Activated gamma-delta T cell treated with anti-CD3 and anti-CD28 coated beads, Interleukin-2, amount 50 U/mL, for 16 hours (primary cell): ENCODE measurements at regions not wholly inside any gene's neighbourhood (a gene's known extent, or its start where the extent isn't known, plus 50 kb on each side); places are given as distances from the start of the nearest gene placed in this dataset.
"Not testable (repeated sequence)": the region's sequence is repeated elsewhere in the genome, so short reads cannot be mapped to it uniquely, and the experiment has no call there.

Experiments used
- DNase-seq: peaks from one replicate; pipeline ENCODE4 v3.0.0-alpha.2; 2020; ENCODE audit warnings: low read depth

DNA sequence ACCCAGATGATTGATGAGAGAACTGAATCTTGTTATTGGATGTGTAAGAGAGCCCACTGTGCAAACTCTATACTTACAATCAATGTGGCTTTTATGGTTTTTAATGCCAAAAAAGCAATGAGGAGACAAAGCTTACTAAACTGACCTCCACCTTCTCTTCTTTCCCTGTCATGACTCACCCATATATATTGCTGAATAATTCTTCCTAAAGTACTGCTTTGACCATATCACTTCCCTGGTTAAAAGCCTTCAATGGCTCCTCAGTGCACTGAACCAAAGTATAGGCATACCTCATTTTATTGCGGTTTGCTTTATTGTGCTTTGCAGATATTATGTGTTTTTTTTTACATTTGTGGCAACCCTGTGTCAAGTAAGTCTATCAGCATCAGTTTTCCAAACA, 138.4 kb upstream of the PELI2 start:
- DNase-seq, result no peak

DNA sequence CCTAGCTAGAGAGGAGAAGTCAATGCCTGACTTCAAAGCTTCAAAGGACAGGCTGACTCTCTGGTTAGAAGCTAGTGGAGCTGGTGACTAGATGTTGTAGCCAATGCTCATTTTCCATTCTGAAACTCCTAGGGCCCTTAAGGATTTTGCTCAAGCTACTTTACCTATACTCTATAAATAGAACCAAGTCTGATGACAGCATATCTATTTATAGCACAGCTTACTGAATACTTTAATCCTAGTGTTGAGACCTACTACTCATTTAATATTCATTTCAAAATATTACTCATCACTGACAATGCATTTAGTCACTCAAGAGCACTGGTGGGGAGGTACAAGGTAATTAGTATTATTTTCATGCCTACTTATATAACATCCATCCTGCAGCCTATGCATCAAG, 137.2 kb upstream of the PELI2 start:
- DNase-seq, result no peak

DNA sequence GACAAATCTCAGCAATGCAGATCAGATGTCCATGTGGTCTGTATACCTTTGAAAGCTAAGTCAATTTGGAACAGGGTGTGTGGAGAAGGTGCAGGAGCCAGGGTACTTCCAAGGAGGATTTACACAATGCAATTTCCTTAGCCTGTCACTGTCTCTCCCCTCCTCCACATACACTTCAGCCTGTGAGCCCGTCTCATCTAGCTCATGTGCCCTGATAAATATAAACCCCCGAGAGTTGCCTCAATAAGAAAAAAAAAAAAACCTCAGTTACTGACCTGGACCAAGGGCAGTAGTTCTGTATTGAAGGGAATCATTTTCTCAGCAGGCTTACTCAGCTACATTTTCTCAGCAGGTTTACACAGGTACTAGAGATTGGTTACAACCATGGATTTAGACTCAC, 132.1 kb upstream of the PELI2 start:
- DNase-seq, result no peak

DNA sequence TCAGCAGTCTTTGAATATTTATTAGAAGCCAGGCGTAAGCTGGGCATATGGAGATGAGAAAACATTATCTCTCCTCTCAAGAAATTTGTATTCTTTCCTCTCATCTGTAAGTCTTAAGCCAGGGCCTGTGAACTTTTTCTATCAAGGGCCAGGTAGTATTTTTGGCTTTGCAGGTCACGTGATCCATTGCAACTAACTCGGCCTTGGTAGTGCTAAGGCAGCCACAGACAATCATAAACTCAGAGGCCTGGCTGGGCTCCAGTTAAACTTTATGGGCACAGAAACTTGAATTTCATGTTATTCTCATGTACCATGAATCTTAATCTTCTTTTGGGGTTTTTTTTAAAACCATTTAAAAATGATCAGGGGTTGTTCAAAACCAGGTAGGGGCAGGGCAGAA, 117.4 kb upstream of the PELI2 start:
- DNase-seq, result no peak

DNA sequence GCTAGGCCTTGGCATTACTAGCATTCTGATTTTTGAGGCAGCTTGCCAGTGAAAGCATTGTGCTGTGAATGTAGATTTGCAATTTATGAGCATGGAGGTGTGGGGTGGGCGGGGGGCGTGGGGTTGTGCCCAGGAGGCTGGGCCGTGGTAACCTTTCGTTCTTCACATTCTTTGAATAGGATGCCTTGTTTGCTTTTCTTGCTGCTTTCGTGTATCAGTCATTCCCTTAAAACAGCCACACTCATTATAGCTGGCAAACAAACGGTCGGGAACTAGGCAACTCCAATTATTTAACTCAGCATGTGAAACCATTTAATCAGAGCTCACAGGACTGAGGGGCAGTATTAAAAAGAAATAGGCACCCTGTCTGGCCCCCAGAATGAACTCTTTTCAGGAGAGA, 115.9 kb upstream of the PELI2 start:
- DNase-seq, result no peak

DNA sequence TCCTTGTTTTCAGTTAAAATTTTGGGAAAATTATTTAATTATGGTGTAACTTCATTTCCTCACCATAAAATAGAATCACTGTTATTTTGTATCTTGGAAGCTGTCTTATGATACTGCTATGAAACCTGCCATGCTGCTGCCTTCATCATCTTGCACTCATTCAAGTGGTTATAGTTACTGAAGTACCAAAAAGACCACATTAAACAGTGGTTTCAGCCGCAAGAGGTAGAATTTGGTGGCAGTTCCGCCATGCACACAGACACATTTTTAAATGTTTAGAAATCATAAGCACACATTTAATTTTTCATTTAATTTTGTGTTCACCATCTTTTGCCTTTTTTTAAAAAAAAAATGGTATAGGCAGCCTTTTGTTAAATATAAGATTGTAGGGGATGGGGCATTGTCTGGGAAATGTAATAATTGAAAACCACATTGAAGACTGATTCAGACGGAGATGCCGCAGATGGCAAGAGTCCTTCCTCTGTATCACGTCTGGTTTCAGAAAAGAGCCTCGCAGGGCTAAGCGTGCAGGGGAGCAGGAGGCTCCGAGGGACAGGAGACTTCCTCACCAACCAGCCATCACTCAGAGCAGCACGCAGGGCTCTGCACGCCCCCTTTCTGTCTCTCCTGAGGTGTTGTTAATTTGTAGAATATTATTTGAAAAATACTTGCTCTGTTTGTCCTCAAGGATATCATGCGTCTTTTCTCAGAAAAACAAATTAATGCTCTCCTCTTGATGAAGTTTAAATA, 115.2 kb upstream of the PELI2 start:
- peak; percentile 14 for DNase-seq

DNA sequence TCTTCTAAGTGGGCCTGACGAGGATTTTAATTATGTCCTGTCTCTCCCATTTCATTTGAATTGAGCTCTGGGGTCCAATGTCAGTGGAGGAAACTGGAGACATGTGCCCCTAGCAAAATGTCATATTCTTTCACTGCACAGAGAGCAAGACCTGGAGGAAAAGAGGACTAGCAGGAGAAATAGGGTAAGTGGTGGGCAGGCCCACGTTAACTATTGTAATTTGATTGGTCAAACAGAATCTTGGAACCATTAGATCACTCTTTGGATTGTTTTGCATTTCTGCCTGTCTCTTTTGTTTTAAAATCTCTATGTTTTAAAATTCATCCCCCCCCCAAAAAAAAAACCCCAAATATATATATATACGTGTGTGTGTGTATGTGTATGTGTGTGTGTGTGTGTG, 113.9 kb upstream of the PELI2 start:
- no peak for DNase-seq

DNA sequence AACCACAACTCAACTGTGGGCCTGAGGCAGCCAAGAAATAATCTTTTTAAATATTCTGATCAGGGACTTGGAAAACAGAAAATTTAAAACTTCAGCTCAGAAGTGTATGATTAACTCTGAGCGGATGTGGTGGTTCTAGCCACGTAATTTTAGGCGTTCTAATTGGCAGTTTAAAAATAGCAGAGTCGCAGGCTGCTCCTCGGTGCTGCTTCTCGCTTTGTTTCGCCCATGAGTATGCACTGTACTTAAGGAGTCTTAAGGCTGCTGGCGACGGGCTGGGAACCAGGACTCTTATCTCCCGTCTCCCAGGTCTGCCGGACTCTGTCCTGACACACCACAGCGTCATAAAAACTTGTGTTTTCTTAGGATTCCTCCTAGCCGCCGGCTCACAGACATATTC, 113.4 kb upstream of the PELI2 start:
- no peak for DNase-seq

DNA sequence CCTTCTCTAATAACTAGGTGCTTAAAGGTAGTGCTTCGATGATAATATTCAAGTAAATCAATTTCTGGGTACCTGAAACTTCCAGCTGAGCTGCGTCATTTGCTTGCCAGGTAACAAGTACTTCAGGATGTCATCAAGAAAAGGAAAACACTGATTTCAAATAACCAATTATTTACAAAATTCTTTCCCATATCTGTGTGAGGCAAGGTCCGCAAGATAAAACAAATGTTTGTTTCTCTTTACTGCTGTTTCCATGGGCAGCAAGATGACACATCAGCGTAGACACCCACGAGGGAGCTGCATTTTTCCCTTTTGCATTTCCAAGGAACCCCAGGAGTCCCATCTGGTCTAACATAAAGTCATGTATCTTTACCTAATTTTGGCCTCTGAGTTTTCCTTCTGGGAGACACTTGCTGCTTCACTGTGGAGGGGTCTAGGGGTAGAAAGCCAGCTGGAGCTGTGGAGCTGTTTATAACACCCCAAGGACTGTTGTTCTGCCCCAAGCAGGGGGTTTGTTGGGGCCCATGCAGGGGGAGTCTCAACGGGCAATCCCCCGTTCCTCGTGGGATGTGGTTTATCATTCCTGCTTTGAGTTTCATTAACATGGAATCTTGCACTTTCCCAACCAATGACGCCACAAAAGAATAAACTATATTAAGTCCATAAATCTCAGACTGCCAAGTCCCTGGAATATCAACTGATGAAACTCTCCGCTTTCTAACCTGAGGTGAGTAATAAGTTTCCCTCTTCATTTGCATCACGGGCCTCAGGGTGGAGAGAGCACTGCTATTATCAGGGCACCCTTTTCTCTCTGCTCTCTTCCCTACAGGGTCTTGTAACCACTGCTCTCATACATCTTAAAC, 112.8 kb upstream of the PELI2 start:
- no peak for DNase-seq

DNA sequence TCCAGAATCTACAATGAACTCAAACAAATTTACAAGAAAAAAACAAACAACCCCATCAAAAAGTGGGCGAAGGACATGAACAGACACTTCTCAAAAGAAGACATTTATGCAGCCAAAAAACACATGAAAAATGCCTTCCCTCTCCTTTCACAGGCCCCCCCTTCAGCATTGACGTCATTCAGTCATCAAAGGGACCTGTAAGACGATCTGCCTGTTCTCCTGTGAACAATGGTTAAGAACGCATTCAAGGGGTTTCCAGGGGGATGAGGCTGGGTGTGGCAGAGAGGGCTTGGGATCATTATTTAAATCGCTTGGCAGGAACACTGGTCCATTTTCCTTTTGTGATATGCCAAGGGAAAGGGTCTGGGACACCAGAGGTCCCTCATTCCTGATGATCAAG, 110.7 kb upstream of the PELI2 start:
- DNase-seq, result not testable (repeated sequence)

DNA sequence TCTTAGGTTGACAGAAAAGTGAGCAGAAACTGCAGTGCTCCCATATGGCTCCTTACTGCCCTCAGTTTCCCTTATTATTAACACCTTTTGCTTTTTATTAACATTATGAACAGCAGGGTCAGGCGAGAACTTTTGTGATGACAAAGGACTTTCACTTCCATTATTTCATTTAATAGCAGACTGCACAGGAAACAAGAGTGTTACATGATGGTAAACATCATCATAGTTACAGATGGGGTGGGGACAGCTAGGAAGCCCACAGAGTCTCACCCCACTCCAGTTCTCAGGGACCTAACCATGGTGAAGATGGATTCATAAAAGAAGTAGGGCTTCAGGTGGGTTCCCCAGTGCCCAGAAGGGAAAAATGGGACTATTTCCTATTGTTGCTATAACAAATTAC, 110.1 kb upstream of the PELI2 start:
- no peak for DNase-seq

DNA sequence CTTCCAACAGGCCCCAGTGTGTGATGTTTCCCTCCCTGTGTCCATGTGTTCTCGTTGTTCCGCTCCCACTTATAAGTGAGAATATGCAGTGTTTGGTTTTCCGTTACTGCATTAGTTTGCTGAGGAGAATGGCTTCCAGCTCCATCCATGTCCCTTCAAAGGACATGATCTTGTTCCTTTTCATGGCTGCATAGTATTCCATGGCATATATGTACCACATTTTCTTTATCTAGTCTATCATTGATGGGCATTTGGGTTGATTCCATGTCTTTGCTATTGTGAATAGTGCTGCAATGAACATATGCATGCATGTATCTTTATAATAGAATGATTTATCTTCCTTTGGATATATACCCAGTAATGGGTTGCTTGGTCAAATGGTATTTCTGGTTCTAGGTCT, 109.5 kb upstream of the PELI2 start:
- not testable (repeated sequence) for DNase-seq

DNA sequence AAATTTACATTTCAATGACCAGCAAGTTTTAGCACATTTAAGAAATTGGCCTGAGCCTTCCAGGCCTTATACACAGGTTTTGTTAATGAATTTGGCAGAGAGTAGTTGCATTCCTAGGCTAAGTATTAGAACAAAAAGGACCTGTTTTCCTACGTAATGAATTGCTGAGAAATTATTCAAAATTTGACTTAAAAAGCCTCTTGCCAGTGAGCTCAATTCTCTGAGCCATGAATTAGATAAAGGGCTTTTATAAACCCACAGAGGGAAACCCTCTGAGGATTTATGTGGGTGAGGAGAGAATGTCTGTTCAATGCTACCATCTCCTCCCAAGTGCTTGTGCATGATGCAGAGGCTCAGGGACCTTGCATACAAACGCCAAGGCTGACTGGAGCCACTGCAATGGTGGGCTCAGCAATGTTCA, 94.5 kb upstream of the PELI2 start:
- no peak for DNase-seq

DNA sequence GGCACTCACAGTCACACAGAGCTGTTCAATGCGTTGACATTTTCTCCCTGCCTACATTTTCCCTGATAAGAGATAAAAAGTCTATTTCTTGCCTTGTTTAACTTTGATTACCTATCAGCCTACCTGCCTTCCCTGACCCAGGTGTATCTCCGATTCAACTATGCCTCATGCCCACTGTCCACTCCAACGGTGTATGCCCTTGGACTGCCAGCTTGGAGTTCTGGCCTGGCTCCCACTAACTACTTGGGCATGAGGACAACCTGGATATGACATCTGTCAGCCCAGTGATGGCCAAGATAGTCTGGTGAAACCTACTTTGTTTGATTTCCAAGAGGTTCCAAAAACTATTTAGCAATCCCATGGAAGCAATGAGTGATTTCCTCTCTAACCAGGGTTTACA, 93.0 kb upstream of the PELI2 start:
- DNase-seq, result no peak

DNA sequence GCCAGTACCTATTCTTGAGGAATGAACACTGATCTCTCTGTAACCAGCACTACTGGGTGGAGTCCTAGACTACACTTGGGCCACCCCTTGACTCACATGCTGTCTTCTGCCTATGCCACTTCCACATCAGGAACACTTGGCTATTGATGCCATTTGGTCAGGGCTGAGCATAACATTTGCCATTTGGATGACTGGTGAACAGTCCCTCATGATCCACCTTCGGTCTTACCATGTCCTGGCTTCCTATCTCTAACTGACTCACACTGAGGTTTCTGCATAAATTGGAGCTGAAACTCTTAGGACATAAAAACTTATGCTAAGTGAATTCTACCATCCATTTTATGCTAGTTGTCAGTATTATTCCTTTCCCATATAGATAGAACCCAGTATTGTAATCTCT, 91.7 kb upstream of the PELI2 start:
- no peak for DNase-seq

DNA sequence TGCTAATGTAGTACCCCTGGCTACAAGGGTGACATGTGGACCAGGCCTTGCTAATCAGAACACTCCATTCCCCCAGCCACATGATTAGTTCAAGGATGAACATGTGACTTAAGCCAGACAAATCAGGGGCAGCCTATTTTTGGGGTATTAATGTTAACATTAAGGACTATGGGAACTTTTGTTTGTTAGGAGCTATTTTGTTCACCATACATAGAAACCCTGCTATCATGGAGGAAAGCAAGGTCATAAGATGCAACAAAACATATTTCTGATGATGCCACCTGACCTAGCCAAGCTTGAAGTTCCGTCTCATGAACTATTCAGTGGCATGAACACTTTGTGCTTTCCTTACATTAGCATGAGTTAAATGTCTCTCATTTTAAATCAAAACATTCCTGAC, 90.8 kb upstream of the PELI2 start:
- DNase-seq, result no peak

DNA sequence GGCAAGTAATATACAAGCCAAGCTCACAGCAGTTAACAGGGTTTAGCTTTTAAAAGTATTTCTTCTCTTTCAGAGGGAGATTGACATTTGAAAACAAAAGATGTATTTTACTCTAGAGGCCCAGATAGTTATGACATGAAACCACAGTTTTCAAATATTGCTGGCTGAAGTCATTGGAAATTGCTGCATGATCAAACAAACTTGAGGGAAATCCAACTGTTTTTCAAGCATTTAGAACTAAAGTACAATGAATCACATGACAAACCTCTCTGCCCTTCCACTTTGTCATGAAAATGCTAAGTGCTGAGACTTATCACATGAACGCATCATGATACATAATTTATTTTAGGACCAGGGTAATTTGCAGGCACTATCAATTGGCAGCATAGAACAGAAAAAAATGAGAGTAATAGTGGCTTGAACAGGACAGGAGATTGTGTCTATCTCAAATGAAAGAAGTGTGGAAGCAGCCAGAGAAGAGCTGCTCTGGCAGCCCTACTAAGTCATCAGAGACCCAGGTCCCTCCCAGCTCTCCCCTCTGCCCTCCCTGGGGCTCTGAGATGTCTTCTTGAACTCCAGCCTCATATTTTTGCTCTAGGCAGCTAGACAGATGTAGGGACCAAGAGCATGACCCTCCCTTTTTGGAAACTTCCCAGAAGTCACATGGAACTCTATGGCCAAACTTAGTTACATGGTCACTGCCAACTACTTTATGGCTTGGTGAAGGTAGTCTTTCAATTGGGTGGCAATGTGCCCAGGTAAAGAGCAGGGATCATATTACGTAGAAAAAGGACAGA, 90.1 kb upstream of the PELI2 start:
- no peak for DNase-seq

DNA sequence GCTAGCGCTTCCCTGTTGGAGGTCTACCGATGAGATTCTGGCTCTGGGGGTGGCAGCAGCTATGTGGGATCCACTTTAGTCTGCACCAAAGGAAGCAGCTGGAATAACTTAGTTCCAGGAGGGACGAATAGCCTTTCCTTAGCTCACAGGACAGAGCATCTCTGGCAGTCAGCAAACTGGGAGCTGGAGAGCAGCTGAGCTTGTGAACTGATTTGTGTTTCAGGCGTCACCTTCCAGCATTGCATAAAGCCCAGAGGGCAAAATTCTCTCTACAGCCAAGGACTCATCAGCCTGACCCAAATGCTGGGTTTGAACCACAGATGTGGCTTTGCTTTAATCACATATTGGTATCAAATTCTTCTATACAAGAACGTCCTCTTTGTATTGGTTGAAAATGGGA, 81.9 kb upstream of the PELI2 start:
- DNase-seq, result no peak

DNA sequence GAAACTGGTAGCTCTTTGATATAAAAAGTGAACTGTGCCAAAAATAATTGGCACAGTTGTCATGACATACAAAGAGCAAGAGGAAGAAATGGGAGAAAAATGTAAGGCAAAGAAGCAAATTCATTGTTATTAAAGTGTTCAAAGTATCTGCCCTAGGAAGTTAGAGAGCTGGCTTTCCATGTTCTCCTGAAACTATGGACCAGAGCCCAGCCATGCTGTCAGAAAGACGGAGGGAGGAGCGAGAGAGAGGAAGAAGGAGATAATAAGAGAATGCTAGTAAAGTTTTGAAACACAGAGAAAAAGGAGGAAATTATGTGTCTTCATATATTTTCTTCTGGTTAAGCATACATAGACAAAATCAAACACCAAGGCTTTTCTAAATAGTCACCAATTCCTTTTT, 78.1 kb upstream of the PELI2 start:
- DNase-seq, result no peak

DNA sequence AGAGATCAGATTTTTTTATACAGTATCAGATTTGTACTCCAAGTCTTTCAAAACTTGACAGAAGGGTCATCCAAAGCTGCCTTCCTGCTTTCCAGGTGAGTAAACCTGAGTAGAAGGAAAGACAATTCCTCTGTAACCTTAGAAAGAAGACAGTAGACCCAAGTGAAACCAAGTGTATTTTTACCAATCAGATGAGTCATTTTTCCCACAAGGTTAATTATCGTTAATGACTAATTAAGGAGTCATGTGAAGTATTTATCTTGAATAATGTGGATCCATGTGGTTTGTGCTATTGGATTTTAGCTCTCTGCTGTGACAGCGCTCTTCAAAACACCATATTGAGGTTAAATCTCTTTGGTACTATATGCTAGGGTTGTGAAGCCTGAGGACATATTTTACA, 74.0 kb upstream of the PELI2 start:
- DNase-seq, result no peak

DNA sequence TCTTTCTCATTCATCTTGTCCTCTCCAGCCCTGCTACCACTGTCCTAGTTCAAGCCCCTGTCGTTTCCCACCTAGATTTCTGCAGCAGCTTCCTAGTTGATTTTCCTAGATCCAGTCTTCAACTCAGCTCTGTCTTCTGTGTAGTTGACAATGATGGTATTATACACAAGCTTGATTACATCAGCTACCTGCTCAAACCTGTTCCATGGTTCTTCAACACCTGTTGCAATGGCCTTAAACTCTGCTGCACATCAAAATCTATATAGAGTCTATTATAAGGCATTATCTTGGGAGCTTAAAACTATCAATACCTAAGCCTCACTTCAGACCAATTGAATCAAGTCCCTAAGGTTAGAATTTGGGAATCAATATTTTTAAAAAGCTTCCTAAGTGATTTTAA, 71.7 kb upstream of the PELI2 start:
- no peak for DNase-seq

DNA sequence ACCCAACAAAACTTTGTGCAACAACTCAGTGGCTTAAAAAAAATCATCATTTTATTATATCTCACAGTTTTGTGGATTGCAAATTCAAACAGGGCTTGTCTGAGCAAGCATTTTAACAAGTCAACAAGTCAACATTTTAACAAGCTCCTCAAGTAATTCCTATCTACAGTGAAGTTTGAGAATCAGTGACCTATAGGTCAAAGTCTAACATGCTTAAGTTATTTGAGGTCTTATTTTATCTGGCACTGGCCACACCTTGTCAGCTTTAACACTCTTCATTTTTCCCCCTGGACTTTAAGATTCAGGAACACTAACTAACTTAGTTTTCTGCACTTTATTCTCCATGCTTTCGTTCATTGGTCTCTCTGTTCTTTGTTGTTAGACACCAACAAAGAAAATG, 71.2 kb upstream of the PELI2 start:
- no peak for DNase-seq

DNA sequence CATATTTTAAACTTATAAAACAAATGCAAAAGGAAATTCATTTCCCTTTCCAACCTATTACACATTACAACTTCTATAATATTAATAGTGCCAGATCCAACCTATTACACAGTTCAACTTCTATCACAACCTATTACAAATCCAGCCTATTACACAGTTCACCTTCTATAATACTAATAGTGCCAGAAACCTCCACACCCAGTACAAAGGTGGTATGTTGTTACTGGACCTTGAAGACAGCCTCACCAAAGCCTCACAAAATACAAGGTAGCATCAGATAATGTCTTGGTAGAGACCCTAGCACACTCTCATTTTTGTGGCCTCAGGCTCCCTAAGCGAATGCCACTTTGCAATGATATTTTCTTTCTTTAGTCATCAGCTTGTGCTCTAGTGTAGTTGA, 68.7 kb upstream of the PELI2 start:
- no peak for DNase-seq
